ENCODE measurements at regions not wholly inside any gene's neighbourhood (a gene's known extent, or its start where the extent isn't known, plus 50 kb on each side); places are given as distances from the start of the nearest gene placed in this dataset.

DNA sequence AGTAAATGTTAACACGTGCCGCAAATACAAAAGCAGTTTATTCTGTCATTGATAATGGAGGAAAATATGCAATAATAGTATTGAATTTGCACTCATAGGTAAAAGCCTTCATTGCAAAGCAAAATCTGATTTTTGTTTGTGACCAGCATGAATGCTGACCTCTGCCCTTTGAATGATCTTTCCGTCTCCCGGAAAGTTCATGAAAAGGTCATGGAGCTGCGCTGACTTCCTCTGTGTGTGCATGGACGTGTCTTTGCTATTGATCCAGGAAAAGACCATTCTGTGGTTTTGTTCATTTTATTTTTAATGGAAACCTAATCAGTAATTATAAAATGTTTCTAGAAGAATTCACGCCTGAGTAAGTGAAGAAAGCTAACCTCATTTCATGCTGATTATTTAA, 320.0 kb downstream of the MTX2 start:
- no peaks in the 10 kb centered on the region for H3K36me3 Mint-ChIP-seq
- H3K4me1 Mint-ChIP-seq (ENCODE audit: unreplicated experiment) = peaks cover 29% of the 10 kb centered on the region
- TF ChIP-seq, protein P1, sequence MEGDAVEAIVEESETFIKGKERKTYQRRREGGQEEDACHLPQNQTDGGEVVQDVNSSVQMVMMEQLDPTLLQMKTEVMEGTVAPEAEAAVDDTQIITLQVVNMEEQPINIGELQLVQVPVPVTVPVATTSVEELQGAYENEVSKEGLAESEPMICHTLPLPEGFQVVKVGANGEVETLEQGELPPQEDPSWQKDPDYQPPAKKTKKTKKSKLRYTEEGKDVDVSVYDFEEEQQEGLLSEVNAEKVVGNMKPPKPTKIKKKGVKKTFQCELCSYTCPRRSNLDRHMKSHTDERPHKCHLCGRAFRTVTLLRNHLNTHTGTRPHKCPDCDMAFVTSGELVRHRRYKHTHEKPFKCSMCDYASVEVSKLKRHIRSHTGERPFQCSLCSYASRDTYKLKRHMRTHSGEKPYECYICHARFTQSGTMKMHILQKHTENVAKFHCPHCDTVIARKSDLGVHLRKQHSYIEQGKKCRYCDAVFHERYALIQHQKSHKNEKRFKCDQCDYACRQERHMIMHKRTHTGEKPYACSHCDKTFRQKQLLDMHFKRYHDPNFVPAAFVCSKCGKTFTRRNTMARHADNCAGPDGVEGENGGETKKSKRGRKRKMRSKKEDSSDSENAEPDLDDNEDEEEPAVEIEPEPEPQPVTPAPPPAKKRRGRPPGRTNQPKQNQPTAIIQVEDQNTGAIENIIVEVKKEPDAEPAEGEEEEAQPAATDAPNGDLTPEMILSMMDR (conservative IDR thresholded peaks at IDR 0.05) = no peak
- peaks cover 18% of the 10 kb centered on the region for H3K27me3 Mint-ChIP-seq
- no peaks in the 10 kb centered on the region for H3K9me3 Mint-ChIP-seq
- no peak for DNase-seq (ENCODE audit: extremely low spot score, unreplicated experiment)
- H3K27ac Mint-ChIP-seq = no peak overlapping the region
- peak overlapping the region; percentile 13 for H3K4me3 Mint-ChIP-seq

DNA sequence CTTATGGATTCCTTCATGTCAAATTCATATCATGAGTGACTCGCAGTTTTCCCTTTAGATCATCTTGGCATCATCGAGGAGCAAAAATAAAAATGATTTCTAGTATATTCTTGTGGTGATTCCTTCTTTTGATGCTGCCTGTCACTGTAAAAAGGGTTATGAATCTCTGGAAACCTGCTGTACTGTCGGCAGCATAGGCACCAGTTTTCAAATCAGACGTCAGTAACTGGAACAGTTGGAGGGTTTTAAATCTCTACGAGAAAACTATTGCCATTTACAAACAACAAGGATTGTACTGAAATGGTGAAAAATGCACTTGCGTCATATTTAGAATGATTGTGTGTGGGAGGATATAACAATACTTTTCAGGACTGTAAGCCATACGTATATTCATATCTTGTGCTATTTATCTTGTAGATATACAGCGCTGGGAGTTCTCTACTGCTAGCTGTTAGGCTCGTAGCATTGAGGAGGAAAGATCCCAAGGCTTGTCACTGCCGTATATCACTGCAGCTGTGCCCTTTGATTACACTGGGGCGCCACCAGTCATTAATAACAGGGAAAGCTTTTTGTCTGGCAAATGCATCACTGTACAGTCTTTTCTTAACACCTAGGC, 320.7 kb downstream of the MTX2 start:
- TF ChIP-seq, protein P1 (conservative IDR thresholded peaks at IDR 0.05) = no peak
- Mint-ChIP-seq H3K27ac (no peak overlapping the region), H3K4me3 (peak overlapping the region; percentile 21), H3K4me1 (ENCODE audit: unreplicated experiment) (peaks cover 27% of the 10 kb centered on the region), H3K36me3 (no peaks in the 10 kb centered on the region), H3K27me3 (peaks cover 20% of the 10 kb centered on the region), H3K9me3 (no peaks in the 10 kb centered on the region)
- DNase-seq (ENCODE audit: extremely low spot score, unreplicated experiment) = no peak

DNA sequence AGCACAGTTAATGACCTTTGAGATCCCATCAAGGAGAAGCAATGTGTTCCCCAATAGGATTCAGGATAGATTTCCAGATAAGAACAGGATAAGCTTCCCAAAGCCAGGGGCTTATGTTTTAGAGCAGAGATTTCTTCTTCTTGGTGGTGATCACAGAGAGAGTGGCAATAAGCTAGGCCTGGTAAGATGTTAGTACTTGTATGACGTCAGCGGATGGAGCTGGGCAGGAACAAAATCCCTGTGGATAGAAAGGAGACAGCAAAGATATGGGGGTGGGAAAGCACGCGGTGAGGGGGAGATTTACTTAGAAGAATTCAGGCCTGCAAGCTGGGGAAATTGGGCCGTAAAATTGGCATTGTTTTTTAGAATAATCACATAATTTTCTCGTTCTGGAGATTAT, 323.0 kb downstream of the MTX2 start:
- TF ChIP-seq, protein P1 (conservative IDR thresholded peaks at IDR 0.05) = no peak
- H3K27me3 Mint-ChIP-seq = peaks cover 23% of the 10 kb centered on the region
- no peaks in the 10 kb centered on the region for H3K9me3 Mint-ChIP-seq
- H3K4me3 Mint-ChIP-seq = no peak overlapping the region
- no peak overlapping the region for H3K27ac Mint-ChIP-seq
- DNase-seq (ENCODE audit: extremely low spot score, unreplicated experiment) = no peak
- H3K36me3 Mint-ChIP-seq = no peaks in the 10 kb centered on the region
- peaks cover 23% of the 10 kb centered on the region for H3K4me1 Mint-ChIP-seq (ENCODE audit: unreplicated experiment)

DNA sequence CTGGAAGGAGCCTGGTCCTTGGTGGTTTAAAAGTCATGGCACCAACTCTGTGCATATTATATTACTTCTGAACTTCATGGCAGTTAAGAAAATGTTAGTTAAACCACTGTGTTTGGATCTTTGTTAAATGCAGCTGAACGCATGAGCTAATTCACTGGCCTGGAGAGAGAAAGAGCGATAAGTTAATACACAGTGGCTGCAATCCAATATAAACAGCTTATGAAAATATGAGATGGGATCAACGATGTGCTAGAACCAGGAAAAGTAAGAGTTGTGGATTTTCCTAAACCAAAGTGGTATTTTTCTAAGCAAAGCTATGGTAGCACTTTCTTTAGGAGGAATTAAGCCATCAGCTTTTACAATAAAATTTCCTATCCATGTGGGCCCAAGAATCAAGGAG, 326.7 kb downstream of the MTX2 start:
- Mint-ChIP-seq H3K9me3 (peaks cover 5% of the 10 kb centered on the region), H3K4me1 (ENCODE audit: unreplicated experiment) (no peaks in the 10 kb centered on the region), H3K4me3 (no peak overlapping the region), H3K27me3 (peaks cover 27% of the 10 kb centered on the region), H3K27ac (no peak overlapping the region), H3K36me3 (no peaks in the 10 kb centered on the region)
- DNase-seq (ENCODE audit: extremely low spot score, unreplicated experiment) = no peak
- TF ChIP-seq, protein P1 (conservative IDR thresholded peaks at IDR 0.05) = no peak

DNA sequence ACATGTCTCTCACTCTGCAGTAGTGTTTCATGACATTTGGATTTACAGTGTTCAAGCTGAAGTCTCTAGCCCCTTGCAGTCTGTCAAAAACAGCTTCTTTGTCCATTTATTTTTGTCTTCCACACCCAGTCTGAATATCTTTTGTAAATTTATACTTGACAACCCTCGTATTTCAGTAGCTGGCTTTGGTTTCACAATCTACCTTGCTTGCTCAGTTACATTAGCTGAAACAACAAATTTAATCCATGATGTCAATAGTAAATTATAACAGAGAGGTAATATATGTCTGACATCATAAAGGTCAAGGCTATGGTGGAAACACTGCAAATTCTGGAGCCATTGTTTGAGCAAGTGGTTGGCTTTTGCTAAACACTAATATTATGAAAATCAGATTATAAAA, 328.7 kb downstream of the MTX2 start:
- Mint-ChIP-seq H3K4me1 (ENCODE audit: unreplicated experiment) (no peaks in the 10 kb centered on the region), H3K9me3 (peaks cover 5% of the 10 kb centered on the region), H3K36me3 (no peaks in the 10 kb centered on the region), H3K4me3 (no peak overlapping the region), H3K27ac (no peak overlapping the region), H3K27me3 (peaks cover 38% of the 10 kb centered on the region)
- DNase-seq (ENCODE audit: extremely low spot score, unreplicated experiment) = no peak
- TF ChIP-seq, protein P1 (conservative IDR thresholded peaks at IDR 0.05) = no peak

DNA sequence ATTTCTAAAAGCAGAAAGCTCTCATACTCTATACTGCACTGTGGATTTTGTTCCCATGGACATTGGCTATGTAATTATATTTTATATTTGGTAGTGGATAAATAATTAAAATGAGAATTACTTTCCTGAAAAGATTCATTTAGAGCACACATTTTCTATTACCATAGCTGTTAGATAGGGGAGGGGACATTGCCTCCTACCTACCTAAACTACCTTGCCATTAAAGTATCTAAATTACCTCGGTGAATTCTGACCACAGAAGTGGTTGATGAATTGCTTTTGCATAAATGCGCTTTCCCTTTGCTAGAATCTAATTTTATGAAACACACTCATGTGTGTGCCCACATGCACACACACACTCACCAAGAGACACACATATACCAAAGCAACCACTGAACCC, 329.1 kb downstream of the MTX2 start:
- no peak for DNase-seq (ENCODE audit: extremely low spot score, unreplicated experiment)
- Mint-ChIP-seq H3K4me3 (no peak overlapping the region), H3K27ac (no peak overlapping the region), H3K4me1 (ENCODE audit: unreplicated experiment) (no peaks in the 10 kb centered on the region), H3K36me3 (no peaks in the 10 kb centered on the region), H3K27me3 (peaks cover 40% of the 10 kb centered on the region), H3K9me3 (peaks cover 5% of the 10 kb centered on the region)
- TF ChIP-seq, protein P1 (conservative IDR thresholded peaks at IDR 0.05) = no peak

All from type B pancreatic cell (in vitro differentiated cells).